Neural cell (in vitro differentiated cells): ENCODE measurements at regions not wholly inside any gene's neighbourhood (a gene's known extent, or its start where the extent isn't known, plus 50 kb on each side); places are given as distances from the start of the nearest gene placed in this dataset.

Source experiments
- CTCF ChIP-seq: fragments of 450-650 bp; IDR thresholded peaks from 2 replicates; pipeline ENCODE4 v1.5.1; 2014; ENCODE audit warnings: antibody characterized with exemption, mild to moderate bottlenecking, moderate library complexity; ENCODE audit not compliant: poor library complexity, severe bottlenecking
- EP300 ChIP-seq: fragments of 450-650 bp; conservative IDR thresholded peaks from 2 replicates; pipeline ENCODE4 v1.6.1; 2014; ENCODE audit warnings: antibody characterized with exemption, mild to moderate bottlenecking, moderate library complexity; ENCODE audit not compliant: poor library complexity, severe bottlenecking
- EZH2 ChIP-seq: fragments of 200-600, 300-800 bp; shearing (Covaris generic), sonication (generic); IDR thresholded peaks from 2 replicates; pipeline ENCODE4 v1.6.1; 2014; ENCODE audit warnings: antibody characterized with exemption, low read length, borderline replicate concordance, mild to moderate bottlenecking; ENCODE audit not compliant: insufficient read depth, poor library complexity, severe bottlenecking
- MXI1 ChIP-seq: fragments of 450-650 bp; conservative IDR thresholded peaks from 2 replicates; pipeline ENCODE4 v1.6.1; 2014; ENCODE audit warnings: antibody characterized with exemption, mild to moderate bottlenecking; ENCODE audit not compliant: poor library complexity, severe bottlenecking
- POLR2AphosphoS5 ChIP-seq: IDR thresholded peaks from 2 replicates; pipeline ENCODE4 v1.6.1; 2012
- RAD21 ChIP-seq: fragments of 450-650 bp; conservative IDR thresholded peaks from 2 replicates; pipeline ENCODE4 v1.6.1; 2014; ENCODE audit warnings: antibody characterized with exemption, mild to moderate bottlenecking, moderate library complexity
- REST ChIP-seq: IDR thresholded peaks from 2 replicates; pipeline ENCODE4 v1.6.1; 2012; ENCODE audit warnings: borderline replicate concordance
- SMC3 ChIP-seq: fragments of 450-650 bp; conservative IDR thresholded peaks from 2 replicates; pipeline ENCODE4 v1.6.1; 2014; ENCODE audit warnings: antibody characterized with exemption, mild to moderate bottlenecking, moderate library complexity; ENCODE audit not compliant: poor library complexity
- TAF1 ChIP-seq: IDR thresholded peaks from 2 replicates; pipeline ENCODE4 v1.6.1; 2012; ENCODE audit warnings: low read depth

GRCh38 chr10:63055705-63056104 lies 77.4 kb upstream of the NRBF2 start:
- TF ChIP-seq CTCF (no peak), EP300 (no peak), TAF1 (no peak), POLR2AphosphoS5 (no peak), EZH2 (no peak), RAD21 (no peak), REST (no peak), MXI1 (no peak), SMC3 (no peak)
